Keratinocyte (primary cell): ENCODE measurements at regions not wholly inside any gene's neighbourhood (a gene's known extent, or its start where the extent isn't known, plus 50 kb on each side); places are given as distances from the start of the nearest gene placed in this dataset.

Source experiments
- DNase-seq: peaks from one replicate; pipeline ENCODE4 v3.0.0-alpha.2; 2011; ENCODE audit warnings: low read depth, missing footprints, low spot score
- FAIRE-seq: peaks from 2 replicates; lab custom pipeline; 2011; peaks lifted over from hg19 to GRCh38; lab: Jason Lieb, UNC
- H2AFZ ChIP-seq: 2 replicates; pipeline ENCODE4 v1.6.0; 2012; ENCODE audit warnings: low read length, control low read depth, inconsistent platforms; ENCODE audit not compliant: control insufficient read depth
- H3K27ac ChIP-seq: 2 replicates; pipeline ENCODE4 v1.5.1; 2011; ENCODE audit warnings: low read length; ENCODE audit not compliant: control insufficient read depth, insufficient read depth
- H3K27me3 ChIP-seq: 3 replicates; pipeline ENCODE4 v1.6.0; 2011; ENCODE audit warnings: low read length; ENCODE audit not compliant: control insufficient read depth, insufficient read depth; ENCODE audit errors: extremely low read depth
- H3K36me3 ChIP-seq, 2 experiments: 2 replicates in 1 of 2; 3 replicates in 1 of 2; pipeline ENCODE4 v1.5.1; 2011; ENCODE audit warnings: low read length in 2 of 2, mild to moderate bottlenecking in 1 of 2; ENCODE audit not compliant: control insufficient read depth in 2 of 2, insufficient read depth in 2 of 2; ENCODE audit errors: extremely low read depth in 1 of 2
- H3K4me1 ChIP-seq: 3 replicates; pipeline ENCODE4 v1.5.1; 2011; ENCODE audit warnings: low read length; ENCODE audit not compliant: control insufficient read depth, insufficient read depth; ENCODE audit errors: extremely low read depth
- H3K4me2 ChIP-seq: 3 replicates; pipeline ENCODE4 v1.6.0; 2011; ENCODE audit warnings: low read depth, low read length; ENCODE audit not compliant: control insufficient read depth, insufficient read depth; ENCODE audit errors: extremely low read depth
- H3K4me3 ChIP-seq, 3 experiments: fragments of 200-600 bp in 1 of 3; sonication (generic) in 1 of 3; 2 replicates in 2 of 3; 3 replicates in 1 of 3; pipeline ENCODE4 v1.5.1; 2011 to 2016; ENCODE audit warnings: low read length in 3 of 3, mild to moderate bottlenecking in 3 of 3, control low read depth in 2 of 3, inconsistent platforms in 1 of 3, low read depth in 1 of 3, mixed read lengths in 1 of 3, mixed run types in 1 of 3, moderate library complexity in 1 of 3; ENCODE audit not compliant: control insufficient read depth in 2 of 3, insufficient read depth in 2 of 3; ENCODE audit errors: extremely low read depth in 1 of 3
- H3K79me2 ChIP-seq: 2 replicates; pipeline ENCODE4 v1.6.0; 2012; ENCODE audit warnings: low read length; ENCODE audit not compliant: control insufficient read depth, insufficient read depth
- H3K9ac ChIP-seq: 3 replicates; pipeline ENCODE4 v1.6.0; 2011; ENCODE audit warnings: low read length; ENCODE audit not compliant: control insufficient read depth, insufficient read depth; ENCODE audit errors: extremely low read depth
- H3K9me1 ChIP-seq: 3 replicates; pipeline ENCODE4 v1.6.0; 2011; ENCODE audit warnings: low read length; ENCODE audit not compliant: control insufficient read depth, insufficient read depth; ENCODE audit errors: extremely low read depth
- H3K9me3 ChIP-seq: 2 replicates; pipeline ENCODE4 v1.5.1; 2012; ENCODE audit warnings: low read depth, low read length; ENCODE audit not compliant: control insufficient read depth
- H4K20me1 ChIP-seq: 3 replicates; pipeline ENCODE4 v1.6.0; 2011; ENCODE audit warnings: low read length; ENCODE audit not compliant: control insufficient read depth, insufficient read depth; ENCODE audit errors: extremely low read depth
- CTCF ChIP-seq, 3 experiments: IDR thresholded peaks in 1 of 3; conservative IDR thresholded peaks in 1 of 3; optimal IDR thresholded peaks in 1 of 3; 2 replicates in 2 of 3; 3 replicates in 1 of 3; pipeline versions ENCODE3 to v1.5.1; 2011; ENCODE audit warnings: low read length in 3 of 3, mild to moderate bottlenecking in 3 of 3, moderate library complexity in 2 of 3, control low read depth in 1 of 3, inconsistent platforms in 1 of 3; ENCODE audit not compliant: insufficient read depth in 2 of 3; ENCODE audit errors: extremely low read depth in 1 of 3
- EZH2 ChIP-seq: IDR thresholded peaks from one replicate; pipeline ENCODE4 v1.6.1; 2012; ENCODE audit warnings: inconsistent platforms, mild to moderate bottlenecking, low read length, moderate library complexity
- dilution Hi-C: fragments of 300-500 bp; cut with MboI; formaldehyde crosslinking; loops from one replicate; pipeline ENCODE4 v1.7.0; 2020; ENCODE audit warnings: low sequenced_read_pairs; ENCODE audit not compliant: extremely low pct_ligation_motif_present

- no peak overlapping the region for H3K4me3 ChIP-seq
- H3K4me2 ChIP-seq, result no peak overlapping the region
- dilution Hi-C loops, result no loop called here
- H3K9me3 ChIP-seq, result no peaks in the 10 kb centered on the region
- H3K27ac ChIP-seq, result no peak overlapping the region
- no peak for FAIRE-seq
- DNase-seq, result no peak
- no peak overlapping the region for H3K9ac ChIP-seq
- no peak for TF ChIP-seq CTCF (optimal IDR thresholded peaks at IDR 0.05 in 1 of 3, IDR thresholded peaks at IDR 0.05 in 1 of 3, conservative IDR thresholded peaks at IDR 0.05 in 1 of 3; ENCODE audit: extremely low read depth in 1 of 3, insufficient read depth in 2 of 3, low read length in 3 of 3)
- TF ChIP-seq EZH2, result no peak
- H3K79me2 ChIP-seq, result no peaks in the 10 kb centered on the region
- H4K20me1 ChIP-seq, result no peaks in the 10 kb centered on the region
- H3K27me3 ChIP-seq, result no peaks in the 10 kb centered on the region
- no peak overlapping the region for H2AFZ ChIP-seq
- no peaks in the 10 kb centered on the region for H3K9me1 ChIP-seq
- peaks cover 7% of the 10 kb centered on the region for H3K4me1 ChIP-seq
- no peaks in the 10 kb centered on the region for H3K36me3 ChIP-seq
Observed at GRCh38 chr4:22167201-22167600, 218.6 kb upstream of the KCNIP4 start.

- Histone ChIP-seq H3K4me3 (no peak overlapping the region), H3K27ac (no peak overlapping the region), H4K20me1 (no peaks in the 10 kb centered on the region), H3K9me1 (no peaks in the 10 kb centered on the region), H3K4me1 (no peaks in the 10 kb centered on the region), H2AFZ (no peak overlapping the region), H3K27me3 (no peaks in the 10 kb centered on the region), H3K36me3 (no peaks in the 10 kb centered on the region), H3K4me2 (no peak overlapping the region), H3K9me3 (no peaks in the 10 kb centered on the region), H3K79me2 (no peaks in the 10 kb centered on the region), H3K9ac (no peak overlapping the region)
- FAIRE-seq, result no peak
- no peak for DNase-seq
- dilution Hi-C loops, result no loop called here
- TF ChIP-seq EZH2 (no peak), CTCF (optimal IDR thresholded peaks at IDR 0.05 in 1 of 3, IDR thresholded peaks at IDR 0.05 in 1 of 3, conservative IDR thresholded peaks at IDR 0.05 in 1 of 3; ENCODE audit: extremely low read depth in 1 of 3, insufficient read depth in 2 of 3, low read length in 3 of 3) (no peak)
Observed at GRCh38 chr4:22162454-22162853, 213.9 kb upstream of the KCNIP4 start.
